Muscle layer of duodenum (tissue), 2 donors: ENCODE measurements at regions not wholly inside any gene's neighbourhood (a gene's known extent, or its start where the extent isn't known, plus 50 kb on each side); places are given as distances from the start of the nearest gene placed in this dataset.

Source experiments
- H3K27ac ChIP-seq: one replicate; pipeline ENCODE4 v1.7.0; 2013; ENCODE audit warnings: mild to moderate bottlenecking, low read length
- H3K27me3 ChIP-seq: one replicate; pipeline ENCODE4 v1.7.0; 2013; ENCODE audit warnings: low read depth, mild to moderate bottlenecking, control low read depth, low read length
- H3K36me3 ChIP-seq, 2 donors: one replicate each; pipeline ENCODE4 v1.7.0; 2013; ENCODE audit warnings: low read length in 2 of 2, control low read depth in 1 of 2, mild to moderate bottlenecking in 1 of 2; ENCODE audit not compliant: insufficient read depth in 2 of 2, control insufficient read depth in 1 of 2
- H3K4me1 ChIP-seq, 2 donors: one replicate each; pipeline ENCODE4 v1.7.0; 2013; ENCODE audit warnings: low read length in 2 of 2, mild to moderate bottlenecking in 2 of 2, control low read depth in 1 of 2, moderate library complexity in 1 of 2; ENCODE audit not compliant: insufficient read depth in 2 of 2, control insufficient read depth in 1 of 2
- H3K4me3 ChIP-seq, 2 donors: one replicate each; pipeline ENCODE4 v1.7.0; 2013; ENCODE audit warnings: low read length in 2 of 2, low read depth in 1 of 2, mild to moderate bottlenecking in 1 of 2
- H3K9me3 ChIP-seq, 2 donors: one replicate each; pipeline ENCODE4 v1.7.0; 2013; ENCODE audit warnings: low read length in 2 of 2, control low read depth in 1 of 2, mild to moderate bottlenecking in 1 of 2; ENCODE audit not compliant: control insufficient read depth in 1 of 2
- donor health status: healthy.

DNA sequence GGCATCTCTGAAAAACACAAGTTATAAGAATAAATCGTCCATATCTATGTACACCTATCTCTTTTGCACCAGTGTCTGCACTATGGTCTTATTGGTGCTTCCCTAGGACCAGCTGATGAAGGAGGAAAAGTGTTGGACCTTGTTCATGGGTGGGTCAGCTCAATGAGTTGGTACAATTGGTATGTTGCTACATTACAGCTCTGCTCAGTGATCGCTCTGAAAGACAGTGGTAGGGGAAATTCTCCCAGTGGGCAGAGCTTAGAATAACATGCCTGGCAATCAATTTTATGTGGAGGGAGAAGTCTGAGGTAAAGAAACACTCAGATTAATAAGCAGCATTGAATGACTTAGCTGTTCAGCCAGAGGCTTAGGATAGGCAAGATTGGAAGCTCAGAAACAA lies 138.7 kb upstream of the KL start:
- Histone ChIP-seq H3K36me3 (no peaks in the 10 kb centered on the region), H3K27me3 (no peaks in the 10 kb centered on the region), H3K4me1 (peaks cover 0 to 10% of the 10 kb centered on the region in 2 donors), H3K9me3 (no peaks in the 10 kb centered on the region), H3K27ac (no peak overlapping the region), H3K4me3 (no peak overlapping the region)

DNA sequence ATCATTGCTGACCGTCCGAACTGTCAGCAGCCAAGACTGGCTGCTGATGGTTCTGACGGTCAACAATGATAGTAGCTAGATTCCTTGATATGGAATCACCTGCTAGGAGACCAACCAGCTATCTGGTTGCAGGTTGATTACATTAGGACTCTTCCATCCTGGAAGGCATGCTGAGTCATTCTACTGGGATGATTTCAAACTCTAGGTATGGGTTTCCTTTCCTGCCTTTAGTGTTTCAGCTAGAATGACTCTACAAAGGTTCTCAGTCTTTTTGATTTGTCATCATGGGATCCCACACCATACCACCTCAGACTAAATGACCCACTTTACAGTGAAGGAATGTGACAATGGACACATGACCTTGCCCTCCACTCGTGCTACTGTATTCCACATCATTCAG lies 138.1 kb upstream of the KL start:
- no peak overlapping the region for H3K27ac ChIP-seq
- no peaks in the 10 kb centered on the region for H3K27me3 ChIP-seq
- no peaks in the 10 kb centered on the region for H3K9me3 ChIP-seq
- no peak overlapping the region for H3K4me3 ChIP-seq
- peaks cover 0 to 13% of the 10 kb centered on the region in 2 donors for H3K4me1 ChIP-seq
- no peaks in the 10 kb centered on the region for H3K36me3 ChIP-seq

DNA sequence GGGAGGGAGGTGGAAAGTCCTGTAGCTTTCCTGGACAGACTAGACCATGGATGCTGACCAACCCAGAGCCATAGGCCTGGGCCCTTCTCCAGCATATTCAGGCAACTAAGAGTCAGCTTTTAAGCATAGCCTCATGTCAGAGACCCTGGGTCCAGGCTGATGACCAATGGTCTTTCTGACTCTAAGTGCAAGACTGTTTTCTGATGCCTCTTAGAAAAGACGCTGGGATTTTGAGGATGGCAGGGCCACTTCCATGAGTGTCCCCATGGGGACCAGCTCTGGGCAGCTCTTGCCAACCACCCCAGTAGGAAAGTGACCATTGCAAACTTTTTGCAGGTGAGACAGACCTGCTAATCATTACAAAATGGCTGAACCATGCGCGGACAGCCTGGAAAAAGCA lies 135.6 kb upstream of the KL start:
- H3K27me3 ChIP-seq: no peaks in the 10 kb centered on the region
- H3K36me3 ChIP-seq: no peaks in the 10 kb centered on the region
- no peak overlapping the region for H3K27ac ChIP-seq
- no peak overlapping the region for H3K4me3 ChIP-seq
- peaks cover 0 to 19% of the 10 kb centered on the region in 2 donors for H3K4me1 ChIP-seq
- no peaks in the 10 kb centered on the region for H3K9me3 ChIP-seq

DNA sequence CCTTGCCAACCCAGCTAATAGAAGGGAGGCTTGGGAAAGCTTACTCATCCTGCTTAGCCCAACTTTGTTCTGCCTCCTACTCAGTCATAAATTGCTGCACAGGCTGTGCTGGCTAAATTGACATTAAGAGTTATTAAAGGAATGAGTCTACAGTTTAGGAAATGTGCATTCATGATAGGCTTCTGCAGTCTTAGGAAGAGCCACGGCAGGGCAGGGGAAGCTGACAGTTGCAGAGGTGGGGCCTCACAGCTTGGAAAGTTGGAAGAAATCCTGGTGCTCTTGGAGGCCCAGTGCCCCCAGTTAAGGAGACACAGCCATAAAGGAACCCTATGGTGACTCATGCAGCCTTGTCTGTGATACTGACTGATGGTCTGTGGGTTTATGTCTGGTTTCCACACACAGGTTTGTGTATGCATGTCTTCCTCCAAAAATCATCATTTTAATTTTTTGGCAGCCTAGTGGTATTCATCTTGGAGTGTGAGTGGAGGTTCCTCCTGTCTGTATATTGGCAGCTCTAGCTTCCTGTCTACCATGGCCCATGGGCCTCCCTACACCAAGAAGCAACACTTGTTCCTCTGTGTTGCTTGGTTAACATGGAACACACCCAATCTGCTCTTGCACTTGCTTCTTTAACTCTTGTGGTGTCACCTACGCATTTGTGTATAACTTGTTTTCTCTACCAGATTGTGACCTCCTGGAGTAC lies 135.0 kb upstream of the KL start:
- no peak overlapping the region for H3K27ac ChIP-seq
- H3K27me3 ChIP-seq: no peaks in the 10 kb centered on the region
- H3K4me1 ChIP-seq: peaks cover 0 to 19% of the 10 kb centered on the region in 2 donors
- no peaks in the 10 kb centered on the region for H3K36me3 ChIP-seq
- H3K4me3 ChIP-seq: no peak overlapping the region
- no peaks in the 10 kb centered on the region for H3K9me3 ChIP-seq

DNA sequence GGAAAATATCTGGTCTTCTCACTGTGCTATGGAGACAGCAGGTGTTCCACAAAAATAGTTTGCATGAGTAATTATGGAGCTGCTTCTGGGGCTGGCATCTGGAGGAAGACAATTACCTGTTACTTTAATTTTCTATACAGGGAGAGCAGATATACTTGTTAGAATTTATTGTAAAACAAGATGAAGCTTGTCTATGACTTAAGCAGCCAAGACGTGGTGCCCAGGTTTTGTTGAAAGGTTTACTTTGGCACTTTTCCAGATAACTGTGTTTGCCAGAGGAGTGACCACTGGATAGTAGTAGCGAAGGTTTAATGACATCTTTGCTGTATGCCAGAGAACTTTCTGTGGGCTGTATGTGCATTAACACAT lies 134.5 kb upstream of the KL start:
- no peaks in the 10 kb centered on the region for H3K27me3 ChIP-seq
- H3K27ac ChIP-seq: no peak overlapping the region
- no peak overlapping the region for H3K4me3 ChIP-seq
- no peaks in the 10 kb centered on the region for H3K9me3 ChIP-seq
- H3K36me3 ChIP-seq: no peaks in the 10 kb centered on the region
- H3K4me1 ChIP-seq: peaks cover 0 to 19% of the 10 kb centered on the region in 2 donors

DNA sequence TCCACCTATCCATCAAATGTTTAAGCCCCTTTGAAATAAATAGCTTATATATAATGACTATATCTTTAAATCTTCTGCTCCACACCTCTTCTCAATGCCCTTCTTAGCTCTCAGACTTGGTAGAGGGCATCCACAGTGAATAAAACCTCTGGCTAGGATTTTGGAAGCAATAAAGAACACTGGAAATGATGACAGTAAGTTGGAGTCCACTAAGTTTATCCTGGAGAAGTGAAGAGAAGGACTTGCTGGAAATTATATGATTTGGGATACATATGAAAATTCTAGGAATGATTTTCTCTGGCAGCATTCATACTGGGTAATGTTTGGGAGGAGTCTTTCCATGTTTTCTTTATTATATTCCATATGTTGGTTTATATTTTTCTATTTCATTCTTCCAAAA lies 133.5 kb upstream of the KL start:
- H3K4me1 ChIP-seq: peaks cover 0 to 19% of the 10 kb centered on the region in 2 donors
- no peaks in the 10 kb centered on the region for H3K27me3 ChIP-seq
- H3K27ac ChIP-seq: no peak overlapping the region
- H3K9me3 ChIP-seq: peaks cover 0 to 6% of the 10 kb centered on the region in 2 donors
- H3K36me3 ChIP-seq: no peaks in the 10 kb centered on the region
- H3K4me3 ChIP-seq: no peak overlapping the region

DNA sequence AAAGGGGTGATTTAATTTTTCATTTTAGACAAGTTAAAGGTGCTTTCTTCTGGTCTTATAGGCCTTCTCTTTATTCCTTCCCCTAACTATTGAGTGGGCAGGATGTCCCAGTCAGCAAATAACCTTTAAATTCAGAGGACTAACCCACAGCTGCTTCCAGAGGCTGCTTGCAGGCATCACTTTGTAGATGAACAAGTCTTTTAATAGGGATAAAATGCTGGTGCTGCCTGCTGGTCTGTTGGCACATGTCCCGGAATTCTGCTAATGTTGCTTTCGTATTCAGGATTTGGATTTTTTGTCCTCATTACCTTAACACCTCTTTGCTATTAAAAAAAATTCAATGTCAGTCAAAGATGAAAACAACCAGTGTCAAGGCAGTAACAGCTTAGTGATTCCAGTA lies 132.7 kb upstream of the KL start:
- no peak overlapping the region for H3K4me3 ChIP-seq
- H3K27ac ChIP-seq: no peak overlapping the region
- peaks cover 0 to 19% of the 10 kb centered on the region in 2 donors for H3K4me1 ChIP-seq
- H3K27me3 ChIP-seq: no peaks in the 10 kb centered on the region
- H3K36me3 ChIP-seq: no peaks in the 10 kb centered on the region
- peaks cover 0 to 10% of the 10 kb centered on the region in 2 donors for H3K9me3 ChIP-seq

DNA sequence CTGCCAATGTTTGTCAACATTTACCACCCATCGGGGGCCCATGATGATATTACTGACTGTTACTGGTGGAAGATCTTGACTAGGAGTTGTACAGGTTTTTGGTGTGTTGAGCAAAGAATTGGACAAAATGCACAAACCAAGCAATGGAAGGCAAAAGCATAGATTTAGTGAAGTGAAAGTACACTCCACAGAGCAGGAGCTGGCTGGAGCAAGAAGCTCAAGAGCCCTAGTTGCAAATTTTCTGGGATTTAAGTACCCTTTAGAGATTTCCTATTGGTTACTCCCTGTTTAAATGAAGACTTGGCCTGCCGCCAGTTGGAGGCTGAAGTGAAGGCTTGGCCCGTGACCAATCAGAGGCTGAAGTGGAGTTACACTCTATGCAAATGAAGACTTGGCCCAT lies 128.6 kb upstream of the KL start:
- Histone ChIP-seq H3K4me1 (peaks cover 0 to 10% of the 10 kb centered on the region in 2 donors), H3K36me3 (no peaks in the 10 kb centered on the region), H3K27me3 (no peaks in the 10 kb centered on the region), H3K4me3 (peak overlapping the region in 1 of 2 donors; percentile 21), H3K9me3 (peaks cover 0 to 10% of the 10 kb centered on the region in 2 donors), H3K27ac (no peak overlapping the region)

DNA sequence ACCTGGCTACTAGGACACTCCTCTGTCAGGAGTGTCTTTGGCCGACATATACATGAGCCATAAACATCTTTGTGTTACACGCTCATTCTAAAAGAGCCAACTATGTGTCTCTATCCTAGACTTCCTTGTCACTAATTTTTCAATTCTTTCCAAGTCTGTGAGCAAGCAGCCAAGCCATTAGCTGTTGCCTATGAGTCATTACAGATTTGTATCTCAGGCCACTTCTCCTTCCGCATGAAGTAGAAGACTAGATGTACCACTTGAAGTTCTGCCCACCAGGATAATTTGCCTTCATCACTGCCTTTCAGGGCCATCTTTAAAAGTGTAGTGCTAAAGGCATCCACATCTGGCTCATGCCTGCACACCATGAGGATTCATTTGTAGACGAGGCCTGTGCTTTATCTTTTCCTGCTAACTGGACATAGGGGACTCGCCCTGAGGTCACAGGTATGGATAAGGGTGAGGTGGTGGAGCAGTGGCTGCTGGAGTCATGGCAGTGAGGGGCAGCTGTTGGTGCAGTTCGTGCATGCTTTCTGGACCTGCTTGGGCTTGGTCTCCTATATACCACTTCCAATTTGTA lies 126.1 kb upstream of the KL start:
- Histone ChIP-seq H3K4me3 (no peak overlapping the region), H3K36me3 (no peaks in the 10 kb centered on the region), H3K27ac (no peak overlapping the region), H3K9me3 (peaks cover 0 to 10% of the 10 kb centered on the region in 2 donors), H3K27me3 (no peaks in the 10 kb centered on the region), H3K4me1 (no peaks in the 10 kb centered on the region)

DNA sequence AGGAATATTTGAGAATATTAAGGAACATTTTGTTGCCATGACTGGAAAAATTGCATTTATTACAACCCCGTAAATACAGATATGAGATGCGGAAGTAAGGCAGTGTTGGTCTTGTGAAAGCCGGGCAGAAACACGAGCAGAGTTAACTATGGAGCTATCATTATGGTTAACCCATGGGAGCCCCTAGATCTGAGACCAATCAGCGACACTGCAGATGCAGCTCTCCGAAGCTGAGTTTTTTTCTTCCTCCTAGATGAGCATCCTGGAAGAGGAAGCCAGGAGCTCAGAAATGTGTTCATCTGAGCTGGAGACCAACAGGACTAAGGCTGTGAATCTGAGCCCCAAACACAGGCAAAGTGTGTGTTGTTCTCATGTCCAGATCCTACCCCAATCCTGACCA lies 123.0 kb upstream of the KL start:
- no peaks in the 10 kb centered on the region for H3K36me3 ChIP-seq
- H3K27me3 ChIP-seq: no peaks in the 10 kb centered on the region
- H3K27ac ChIP-seq: no peak overlapping the region

DNA sequence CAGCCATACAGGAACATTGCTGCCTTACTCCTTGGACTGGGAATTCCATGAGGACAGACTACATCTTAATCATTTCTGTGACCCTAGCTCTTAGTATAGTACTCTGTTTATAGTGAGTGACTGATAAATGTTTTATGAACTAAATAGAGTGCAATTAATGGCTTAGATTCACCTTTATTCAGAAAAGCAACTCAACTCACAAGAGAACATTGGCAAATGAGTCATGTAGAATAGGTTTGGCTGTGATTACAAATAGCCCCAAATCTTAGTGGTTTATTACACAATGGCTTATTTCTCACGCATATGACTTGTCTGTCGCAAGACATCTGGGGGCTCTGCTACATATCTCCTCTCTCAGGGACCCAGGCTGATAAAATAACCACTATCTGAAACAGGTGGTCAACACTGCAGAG lies 121.6 kb upstream of the KL start:
- Histone ChIP-seq H3K27me3 (no peaks in the 10 kb centered on the region), H3K27ac (no peak overlapping the region), H3K4me3 (no peak overlapping the region)

More for the DNA sequence above, 123.0 kb upstream of the KL start:
- H3K4me1 ChIP-seq: no peaks in the 10 kb centered on the region
- H3K9me3 ChIP-seq: no peaks in the 10 kb centered on the region
- H3K4me3 ChIP-seq: no peak overlapping the region

DNA sequence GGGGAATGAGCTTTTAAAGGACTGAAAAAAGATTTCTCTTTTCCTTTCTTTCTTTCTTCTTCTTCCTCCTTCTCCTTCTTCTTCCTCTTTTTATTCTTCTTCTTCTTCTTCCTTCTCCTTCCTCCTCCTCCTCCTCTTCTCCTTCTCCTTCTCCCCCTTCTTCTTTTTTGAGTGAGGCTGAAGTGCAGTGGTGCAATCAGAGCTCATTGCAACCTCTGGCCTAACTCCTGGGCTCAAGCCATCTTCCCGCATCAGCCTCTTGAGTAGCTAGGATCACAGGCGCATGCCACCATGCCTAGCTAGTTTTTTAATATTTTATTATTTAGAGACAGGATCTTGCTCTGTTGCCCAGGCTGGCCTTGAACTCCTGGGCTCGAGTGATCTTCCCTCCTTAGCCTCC lies 120.9 kb upstream of the KL start:
- H3K27ac ChIP-seq: no peak overlapping the region
- H3K27me3 ChIP-seq: no peaks in the 10 kb centered on the region
- H3K36me3 ChIP-seq: no peaks in the 10 kb centered on the region
- no peaks in the 10 kb centered on the region for H3K4me1 ChIP-seq
- H3K9me3 ChIP-seq: no peaks in the 10 kb centered on the region
- H3K4me3 ChIP-seq: no peak overlapping the region

More for the DNA sequence above, 121.6 kb upstream of the KL start:
- no peaks in the 10 kb centered on the region for H3K9me3 ChIP-seq
- no peaks in the 10 kb centered on the region for H3K4me1 ChIP-seq
- no peaks in the 10 kb centered on the region for H3K36me3 ChIP-seq
